ENCODE measurements at regions not wholly inside any gene's neighbourhood (a gene's known extent, or its start where the extent isn't known, plus 50 kb on each side); places are given as distances from the start of the nearest gene placed in this dataset.

- TF ChIP-seq YY1 (IDR thresholded peaks at IDR 0.05) (no peak), CTCF (IDR thresholded peaks at IDR 0.05; ENCODE audit: low read depth, low read length, missing input control) (no peak), FOXA1 (IDR thresholded peaks at IDR 0.05) (no peak), RAD21 (IDR thresholded peaks at IDR 0.05) (no peak), ATF3 (IDR thresholded peaks at IDR 0.05) (no peak), MAX (IDR thresholded peaks at IDR 0.05) (no peak), SP1 (IDR thresholded peaks at IDR 0.05) (no peak), TAF1 (conservative IDR thresholded peaks at IDR 0.05) (no peak), REST (IDR thresholded peaks at IDR 0.05) (no peak)
Observed at GRCh38 chr12:20314328-20314727, 54.0 kb upstream of the PDE3A start.
